ENCODE measurements at regions not wholly inside any gene's neighbourhood (a gene's known extent, or its start where the extent isn't known, plus 50 kb on each side); places are given as distances from the start of the nearest gene placed in this dataset.
"Not testable (repeated sequence)": the region's sequence is repeated elsewhere in the genome, so short reads cannot be mapped to it uniquely, and the experiment has no call there.

DNA sequence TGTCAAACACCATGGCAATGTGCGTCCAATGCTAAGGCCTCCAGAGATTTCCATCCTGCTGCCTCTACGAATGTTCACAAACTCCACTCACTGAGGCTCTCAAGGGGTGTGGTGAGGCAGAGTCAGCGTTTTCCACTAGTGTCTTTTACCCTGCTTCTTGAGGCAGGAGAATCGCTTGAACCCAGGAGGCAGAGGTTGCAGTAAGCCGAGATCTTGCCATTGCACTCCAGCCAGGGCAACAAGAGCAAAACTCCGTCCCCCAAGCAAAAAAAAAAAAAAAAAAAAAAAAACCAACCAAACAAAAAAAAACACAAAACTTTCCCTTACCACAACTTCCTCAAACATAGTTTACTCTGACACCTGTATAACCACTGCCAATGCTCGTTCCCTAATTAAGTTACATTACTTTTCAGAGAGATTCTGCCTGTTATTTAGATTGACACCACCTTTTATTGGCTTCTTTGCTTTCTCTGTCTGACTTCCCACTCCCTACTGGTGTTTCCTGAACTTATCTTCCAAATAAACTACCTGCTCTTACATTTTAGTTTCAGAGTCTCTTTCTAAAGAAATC, 102.1 kb upstream of the ZNF746 start:
- TF ChIP-seq, protein P1, sequence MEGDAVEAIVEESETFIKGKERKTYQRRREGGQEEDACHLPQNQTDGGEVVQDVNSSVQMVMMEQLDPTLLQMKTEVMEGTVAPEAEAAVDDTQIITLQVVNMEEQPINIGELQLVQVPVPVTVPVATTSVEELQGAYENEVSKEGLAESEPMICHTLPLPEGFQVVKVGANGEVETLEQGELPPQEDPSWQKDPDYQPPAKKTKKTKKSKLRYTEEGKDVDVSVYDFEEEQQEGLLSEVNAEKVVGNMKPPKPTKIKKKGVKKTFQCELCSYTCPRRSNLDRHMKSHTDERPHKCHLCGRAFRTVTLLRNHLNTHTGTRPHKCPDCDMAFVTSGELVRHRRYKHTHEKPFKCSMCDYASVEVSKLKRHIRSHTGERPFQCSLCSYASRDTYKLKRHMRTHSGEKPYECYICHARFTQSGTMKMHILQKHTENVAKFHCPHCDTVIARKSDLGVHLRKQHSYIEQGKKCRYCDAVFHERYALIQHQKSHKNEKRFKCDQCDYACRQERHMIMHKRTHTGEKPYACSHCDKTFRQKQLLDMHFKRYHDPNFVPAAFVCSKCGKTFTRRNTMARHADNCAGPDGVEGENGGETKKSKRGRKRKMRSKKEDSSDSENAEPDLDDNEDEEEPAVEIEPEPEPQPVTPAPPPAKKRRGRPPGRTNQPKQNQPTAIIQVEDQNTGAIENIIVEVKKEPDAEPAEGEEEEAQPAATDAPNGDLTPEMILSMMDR (conservative IDR thresholded peaks at IDR 0.05) = no peak
- H3K36me3 Mint-ChIP-seq (ENCODE audit: low read depth) = peaks cover 10% of the 10 kb centered on the region
- no peaks in the 10 kb centered on the region for H3K9me3 Mint-ChIP-seq
- no peak overlapping the region for H3K27ac Mint-ChIP-seq (ENCODE audit: unreplicated experiment)
- H3K4me3 Mint-ChIP-seq = no peak overlapping the region
- H3K4me1 Mint-ChIP-seq = no peaks in the 10 kb centered on the region
- no peak for DNase-seq (ENCODE audit: low read depth, low spot score)
- H3K27me3 Mint-ChIP-seq (ENCODE audit: low read depth) = no peaks in the 10 kb centered on the region

DNA sequence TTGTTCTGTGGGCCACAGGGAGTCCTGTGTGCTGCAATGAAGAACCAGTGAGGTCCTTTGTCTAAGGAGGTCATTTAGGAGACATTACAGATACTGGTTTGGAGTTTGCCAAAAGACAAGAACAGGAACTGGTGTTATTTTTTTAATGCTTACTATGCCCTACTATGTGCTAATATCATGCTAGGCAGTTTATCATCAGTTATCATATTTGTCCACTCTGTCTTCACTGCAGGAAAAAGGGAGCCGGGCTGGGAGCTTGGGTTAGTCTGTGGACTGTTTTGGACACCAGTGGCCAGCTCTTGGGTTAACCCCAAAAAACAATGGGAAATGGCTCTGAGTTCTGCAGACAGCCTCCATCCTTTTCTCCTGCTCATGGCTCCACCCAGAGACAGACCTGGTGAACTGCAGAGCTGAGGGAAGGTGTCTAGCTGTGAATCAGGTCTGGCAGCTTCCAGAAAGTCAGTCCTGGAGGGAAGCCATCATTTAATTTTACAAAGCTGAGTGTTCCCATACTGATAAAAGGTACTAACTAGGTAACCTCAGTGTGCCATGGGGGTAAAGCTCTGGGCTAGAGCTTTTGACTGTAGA, 101.2 kb upstream of the ZNF746 start:
- H3K4me3 Mint-ChIP-seq = no peak overlapping the region
- no peaks in the 10 kb centered on the region for H3K27me3 Mint-ChIP-seq (ENCODE audit: low read depth)
- H3K27ac Mint-ChIP-seq (ENCODE audit: unreplicated experiment) = no peak overlapping the region
- no peaks in the 10 kb centered on the region for H3K4me1 Mint-ChIP-seq
- H3K36me3 Mint-ChIP-seq (ENCODE audit: low read depth) = peaks cover 10% of the 10 kb centered on the region
- no peaks in the 10 kb centered on the region for H3K9me3 Mint-ChIP-seq
- peak; percentile 12 for DNase-seq (ENCODE audit: low read depth, low spot score)
- TF ChIP-seq, protein P1 (conservative IDR thresholded peaks at IDR 0.05) = peak; percentile 54

DNA sequence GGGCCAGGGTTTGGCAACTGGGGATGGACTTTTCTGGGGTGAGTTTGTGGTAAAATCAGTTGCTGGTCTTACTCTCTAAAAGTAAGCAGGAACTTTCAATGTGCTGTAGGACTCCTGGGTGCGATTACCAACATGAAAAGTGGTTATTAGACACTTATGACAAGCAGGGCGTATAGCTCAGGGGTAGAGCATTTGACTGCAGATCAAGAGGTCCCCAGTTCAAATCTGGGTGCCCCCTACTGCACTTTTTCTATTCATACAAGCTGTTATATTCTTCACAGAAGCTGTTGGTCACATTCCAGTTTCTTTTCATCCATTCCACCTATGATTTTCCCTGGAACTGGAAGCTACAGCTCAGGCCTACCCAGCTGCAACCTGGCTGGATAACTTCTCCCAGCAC, 100.2 kb upstream of the ZNF746 start:
- H3K4me1 Mint-ChIP-seq; H3K36me3 Mint-ChIP-seq (ENCODE audit: low read depth); H3K27me3 Mint-ChIP-seq (ENCODE audit: low read depth); DNase-seq (ENCODE audit: low read depth, low spot score); H3K4me3 Mint-ChIP-seq; H3K9me3 Mint-ChIP-seq; H3K27ac Mint-ChIP-seq (ENCODE audit: unreplicated experiment): not testable (repeated sequence)

DNA sequence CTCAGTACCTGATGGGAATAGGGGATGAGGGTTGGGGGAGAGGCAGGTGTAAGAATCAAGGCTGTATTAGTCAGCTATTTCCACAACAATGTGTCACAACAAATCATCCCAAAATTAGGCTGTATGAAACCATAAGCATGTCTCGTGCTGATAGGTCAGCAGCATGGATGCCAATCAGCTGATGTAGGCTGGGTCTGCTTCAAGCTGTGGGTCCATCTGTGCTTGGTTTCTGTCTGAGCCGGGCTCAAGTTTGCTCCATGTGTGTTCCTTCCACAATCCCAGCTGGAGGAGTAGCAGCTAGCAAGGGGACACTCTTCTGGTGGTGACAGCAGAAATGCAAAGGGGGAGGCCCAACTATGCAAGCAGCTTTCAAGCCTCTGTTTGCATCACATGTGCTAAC, 97.9 kb upstream of the ZNF746 start:
- H3K9me3 Mint-ChIP-seq = no peaks in the 10 kb centered on the region
- H3K4me1 Mint-ChIP-seq = no peaks in the 10 kb centered on the region
- H3K27me3 Mint-ChIP-seq (ENCODE audit: low read depth) = no peaks in the 10 kb centered on the region
- no peak overlapping the region for H3K4me3 Mint-ChIP-seq
- DNase-seq (ENCODE audit: low read depth, low spot score) = no peak
- peak overlapping the region; percentile 19 for H3K27ac Mint-ChIP-seq (ENCODE audit: unreplicated experiment)
- H3K36me3 Mint-ChIP-seq (ENCODE audit: low read depth) = peaks cover 10% of the 10 kb centered on the region
- TF ChIP-seq, protein P1 (conservative IDR thresholded peaks at IDR 0.05) = no peak

GRCh38 chr7:149595078-149595477, 97.5 kb upstream of the ZNF746 start:
- Mint-ChIP-seq H3K36me3 (ENCODE audit: low read depth) (peaks cover 13% of the 10 kb centered on the region), H3K27me3 (ENCODE audit: low read depth) (no peaks in the 10 kb centered on the region), H3K4me1 (no peaks in the 10 kb centered on the region), H3K9me3 (no peaks in the 10 kb centered on the region), H3K4me3 (no peak overlapping the region), H3K27ac (ENCODE audit: unreplicated experiment) (no peak overlapping the region)
- DNase-seq (ENCODE audit: low read depth, low spot score) = no peak
- TF ChIP-seq, protein P1 (conservative IDR thresholded peaks at IDR 0.05) = no peak

GRCh38 chr7:149588930-149589329, 91.3 kb upstream of the ZNF746 start:
- H3K27ac Mint-ChIP-seq (ENCODE audit: unreplicated experiment) = no peak overlapping the region
- H3K36me3 Mint-ChIP-seq (ENCODE audit: low read depth) = peaks cover 42% of the 10 kb centered on the region
- TF ChIP-seq, protein P1 (conservative IDR thresholded peaks at IDR 0.05) = no peak
- no peak for DNase-seq (ENCODE audit: low read depth, low spot score)
- no peaks in the 10 kb centered on the region for H3K27me3 Mint-ChIP-seq (ENCODE audit: low read depth)
- peaks cover 1% of the 10 kb centered on the region for H3K9me3 Mint-ChIP-seq
- H3K4me3 Mint-ChIP-seq = no peak overlapping the region
- H3K4me1 Mint-ChIP-seq = no peaks in the 10 kb centered on the region
